Lower leg skin (tissue), 3 donors: ENCODE measurements at regions not wholly inside any gene's neighbourhood (a gene's known extent, or its start where the extent isn't known, plus 50 kb on each side); places are given as distances from the start of the nearest gene placed in this dataset.

Source experiments
- POLR2A ChIP-seq, 2 donors: fragments of 450-650 bp; IDR thresholded peaks; one replicate each; pipeline ENCODE4 v1.6.1; 2016 to 2017; ENCODE audit warnings: antibody characterized with exemption in 2 of 2, mild to moderate bottlenecking in 1 of 2, moderate library complexity in 1 of 2
- TF ChIP-seq, protein P1 (sequence below), 3 donors: fragments of 450-650 bp; IDR thresholded peaks; one replicate each; pipeline ENCODE4 v1.5.1; 2016; ENCODE audit warnings: antibody characterized with exemption in 3 of 3, mild to moderate bottlenecking in 3 of 3, moderate library complexity in 2 of 3

DNA sequence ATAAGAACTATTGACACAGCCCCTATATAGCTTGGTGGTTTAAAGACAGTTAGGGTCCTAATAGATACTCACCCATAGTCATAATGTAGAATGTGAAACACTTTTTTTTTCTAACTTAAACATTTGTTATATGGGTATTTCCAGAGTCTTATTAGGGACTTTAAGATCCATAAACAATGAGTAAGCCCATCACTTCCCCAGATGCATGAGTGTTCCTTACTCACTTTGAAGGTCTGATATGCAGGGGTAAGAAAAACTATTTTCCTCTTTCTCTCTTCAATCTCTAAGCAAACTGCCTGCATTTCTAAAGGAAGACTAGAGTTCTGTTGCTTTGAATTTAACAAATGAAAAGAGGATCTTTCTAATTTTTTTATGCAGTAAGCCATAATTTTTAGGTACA, 443.6 kb upstream of the PITX2 start:
- TF ChIP-seq, protein P1, sequence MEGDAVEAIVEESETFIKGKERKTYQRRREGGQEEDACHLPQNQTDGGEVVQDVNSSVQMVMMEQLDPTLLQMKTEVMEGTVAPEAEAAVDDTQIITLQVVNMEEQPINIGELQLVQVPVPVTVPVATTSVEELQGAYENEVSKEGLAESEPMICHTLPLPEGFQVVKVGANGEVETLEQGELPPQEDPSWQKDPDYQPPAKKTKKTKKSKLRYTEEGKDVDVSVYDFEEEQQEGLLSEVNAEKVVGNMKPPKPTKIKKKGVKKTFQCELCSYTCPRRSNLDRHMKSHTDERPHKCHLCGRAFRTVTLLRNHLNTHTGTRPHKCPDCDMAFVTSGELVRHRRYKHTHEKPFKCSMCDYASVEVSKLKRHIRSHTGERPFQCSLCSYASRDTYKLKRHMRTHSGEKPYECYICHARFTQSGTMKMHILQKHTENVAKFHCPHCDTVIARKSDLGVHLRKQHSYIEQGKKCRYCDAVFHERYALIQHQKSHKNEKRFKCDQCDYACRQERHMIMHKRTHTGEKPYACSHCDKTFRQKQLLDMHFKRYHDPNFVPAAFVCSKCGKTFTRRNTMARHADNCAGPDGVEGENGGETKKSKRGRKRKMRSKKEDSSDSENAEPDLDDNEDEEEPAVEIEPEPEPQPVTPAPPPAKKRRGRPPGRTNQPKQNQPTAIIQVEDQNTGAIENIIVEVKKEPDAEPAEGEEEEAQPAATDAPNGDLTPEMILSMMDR (IDR thresholded peaks at IDR 0.05) = no peak
- TF ChIP-seq POLR2A (IDR thresholded peaks at IDR 0.05) = no peak
